ENCODE measurements at regions not wholly inside any gene's neighbourhood (a gene's known extent, or its start where the extent isn't known, plus 50 kb on each side); places are given as distances from the start of the nearest gene placed in this dataset.

DNA sequence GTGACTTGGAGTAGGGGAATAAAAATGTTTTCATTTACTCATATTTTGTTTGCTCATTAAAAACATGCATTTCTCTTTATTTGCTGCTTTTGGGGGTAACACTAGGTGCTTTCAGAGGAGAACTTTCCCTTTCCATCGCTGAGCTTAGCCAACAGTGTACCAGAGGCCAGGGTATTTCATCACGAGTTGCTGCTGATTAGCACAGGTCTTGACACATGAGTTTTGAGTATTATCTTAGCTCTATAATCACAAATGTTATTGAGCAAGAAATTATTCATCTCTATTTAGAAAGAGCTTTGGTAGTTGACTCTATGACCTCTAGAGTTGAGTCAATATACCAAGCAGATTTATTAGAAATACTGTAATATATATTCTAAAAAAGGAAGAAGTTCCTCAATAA lies 375.9 kb downstream of the NXPH1 start:
- H3K4me3 ChIP-seq (ENCODE audit: low read depth, low read length) = no peak overlapping the region
- TF ChIP-seq, protein P1, sequence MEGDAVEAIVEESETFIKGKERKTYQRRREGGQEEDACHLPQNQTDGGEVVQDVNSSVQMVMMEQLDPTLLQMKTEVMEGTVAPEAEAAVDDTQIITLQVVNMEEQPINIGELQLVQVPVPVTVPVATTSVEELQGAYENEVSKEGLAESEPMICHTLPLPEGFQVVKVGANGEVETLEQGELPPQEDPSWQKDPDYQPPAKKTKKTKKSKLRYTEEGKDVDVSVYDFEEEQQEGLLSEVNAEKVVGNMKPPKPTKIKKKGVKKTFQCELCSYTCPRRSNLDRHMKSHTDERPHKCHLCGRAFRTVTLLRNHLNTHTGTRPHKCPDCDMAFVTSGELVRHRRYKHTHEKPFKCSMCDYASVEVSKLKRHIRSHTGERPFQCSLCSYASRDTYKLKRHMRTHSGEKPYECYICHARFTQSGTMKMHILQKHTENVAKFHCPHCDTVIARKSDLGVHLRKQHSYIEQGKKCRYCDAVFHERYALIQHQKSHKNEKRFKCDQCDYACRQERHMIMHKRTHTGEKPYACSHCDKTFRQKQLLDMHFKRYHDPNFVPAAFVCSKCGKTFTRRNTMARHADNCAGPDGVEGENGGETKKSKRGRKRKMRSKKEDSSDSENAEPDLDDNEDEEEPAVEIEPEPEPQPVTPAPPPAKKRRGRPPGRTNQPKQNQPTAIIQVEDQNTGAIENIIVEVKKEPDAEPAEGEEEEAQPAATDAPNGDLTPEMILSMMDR (conservative IDR thresholded peaks at IDR 0.05; ENCODE audit: low read depth, low read length) = no peak
- no peak for DNase-seq (ENCODE audit: low read depth)

DNA sequence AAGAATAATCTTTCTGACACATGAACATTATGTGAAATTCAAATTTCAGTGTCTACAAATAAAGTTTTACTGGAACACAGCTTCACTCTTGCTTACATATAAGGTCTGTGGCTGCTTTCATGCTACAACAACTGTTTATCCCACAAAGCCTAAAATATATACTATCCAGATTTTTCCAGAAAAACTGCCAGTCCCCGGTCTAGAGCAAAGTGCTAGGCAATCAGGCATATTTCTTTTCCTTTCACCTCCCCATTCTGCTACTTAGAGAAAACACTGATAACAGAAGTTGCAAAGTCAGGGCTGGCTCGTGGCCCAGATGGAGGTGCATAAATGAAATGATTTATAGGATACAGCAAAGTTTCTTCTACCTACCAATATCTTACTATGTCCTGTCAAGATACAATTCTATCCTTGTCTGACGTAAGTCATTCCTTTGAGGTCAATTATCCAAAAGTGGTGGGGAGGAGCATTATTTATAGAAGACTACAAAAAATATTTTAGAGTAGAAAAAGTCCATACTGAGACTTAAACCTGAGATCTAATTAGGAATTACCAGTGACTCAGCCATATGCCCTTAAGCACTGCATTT lies 384.1 kb downstream of the NXPH1 start:
- TF ChIP-seq, protein P1 (conservative IDR thresholded peaks at IDR 0.05; ENCODE audit: low read depth, low read length) = no peak
- no peak for DNase-seq (ENCODE audit: low read depth)
- H3K4me3 ChIP-seq (ENCODE audit: low read depth, low read length) = no peak overlapping the region

DNA sequence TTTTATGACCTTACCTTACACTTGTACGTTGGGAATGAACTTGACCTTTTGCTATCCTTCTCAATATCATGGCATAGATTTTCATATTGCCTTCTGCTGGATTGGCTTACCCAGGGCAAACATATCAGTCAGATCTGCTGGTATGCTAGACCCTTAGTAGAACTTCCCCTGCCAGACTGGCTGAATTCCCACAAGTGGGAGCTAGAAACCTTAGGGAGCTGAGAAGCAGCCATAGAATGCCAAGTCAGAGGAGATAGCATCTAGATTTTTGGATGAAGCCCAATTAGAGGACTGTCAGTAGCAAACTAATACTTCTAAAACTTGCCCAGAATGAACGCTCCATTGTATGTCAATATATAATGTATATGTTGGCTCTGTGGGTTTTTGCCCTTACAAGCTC lies 385.0 kb downstream of the NXPH1 start:
- DNase-seq (ENCODE audit: low read depth) = no peak
- TF ChIP-seq, protein P1 (conservative IDR thresholded peaks at IDR 0.05; ENCODE audit: low read depth, low read length) = no peak
- H3K4me3 ChIP-seq (ENCODE audit: low read depth, low read length) = no peak overlapping the region

DNA sequence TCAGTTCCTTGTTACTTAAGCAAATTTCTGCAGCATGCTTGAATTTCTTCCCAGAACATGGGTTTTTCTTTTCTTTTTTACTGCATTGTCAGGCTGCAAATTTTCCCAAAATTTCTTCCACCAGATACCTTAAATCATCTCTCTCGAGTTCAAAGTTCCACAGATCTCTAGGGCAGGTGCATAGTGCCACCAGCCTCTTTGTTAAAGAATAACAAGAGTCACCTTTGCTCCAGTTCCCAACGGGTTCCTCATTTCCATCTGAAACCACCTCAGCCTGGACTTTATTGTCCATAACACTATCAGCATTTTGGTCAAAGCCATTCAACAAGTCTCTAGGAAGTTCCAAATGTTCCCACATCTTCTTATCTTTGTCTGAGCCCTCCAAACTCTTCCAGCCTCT lies 389.2 kb downstream of the NXPH1 start:
- no peak for DNase-seq (ENCODE audit: low read depth)
- TF ChIP-seq, protein P1 (conservative IDR thresholded peaks at IDR 0.05; ENCODE audit: low read depth, low read length) = no peak
- H3K4me3 ChIP-seq (ENCODE audit: low read depth, low read length) = no peak overlapping the region

DNA sequence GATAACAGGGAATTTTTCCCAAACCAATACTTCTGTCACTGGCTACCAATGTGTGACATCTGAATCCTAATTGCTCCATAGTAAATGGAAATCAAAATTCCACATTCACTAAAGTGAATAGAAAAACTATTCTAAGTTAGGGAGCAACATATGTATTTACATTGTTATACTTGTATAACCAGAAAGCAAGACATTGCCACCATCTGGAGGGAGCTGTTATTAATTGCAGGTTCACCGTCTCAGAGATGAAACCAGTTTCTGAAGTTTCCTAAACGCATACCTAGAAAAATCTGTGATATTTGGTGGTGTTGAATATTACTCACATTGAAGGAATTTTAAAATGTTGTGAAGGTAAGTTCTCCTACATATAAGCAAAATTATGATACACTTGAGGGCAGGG lies 390.1 kb downstream of the NXPH1 start:
- TF ChIP-seq, protein P1 (conservative IDR thresholded peaks at IDR 0.05; ENCODE audit: low read depth, low read length) = no peak
- no peak for DNase-seq (ENCODE audit: low read depth)
- H3K4me3 ChIP-seq (ENCODE audit: low read depth, low read length) = no peak overlapping the region

DNA sequence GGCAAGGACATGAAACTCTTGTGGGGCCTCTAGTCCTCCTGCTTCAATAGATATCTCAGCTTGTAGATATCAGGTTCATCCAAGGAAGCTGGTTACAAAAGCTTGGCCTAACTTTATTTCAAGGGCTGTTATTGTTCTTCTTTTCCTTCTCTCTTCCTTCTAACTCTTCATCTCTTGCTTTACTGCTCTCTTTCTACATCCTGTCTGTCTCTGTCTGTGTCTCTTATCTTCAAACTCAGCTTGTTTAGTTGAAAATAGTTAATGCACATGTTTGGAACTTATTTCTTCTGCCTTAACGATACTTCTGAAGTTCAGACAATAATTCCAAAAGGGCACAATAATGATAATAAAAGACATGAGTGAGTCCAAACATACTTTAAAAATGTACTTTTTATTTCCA lies 393.9 kb downstream of the NXPH1 start:
- no peak for DNase-seq (ENCODE audit: low read depth)
- no peak overlapping the region for H3K4me3 ChIP-seq (ENCODE audit: low read depth, low read length)
- TF ChIP-seq, protein P1 (conservative IDR thresholded peaks at IDR 0.05; ENCODE audit: low read depth, low read length) = no peak

DNA sequence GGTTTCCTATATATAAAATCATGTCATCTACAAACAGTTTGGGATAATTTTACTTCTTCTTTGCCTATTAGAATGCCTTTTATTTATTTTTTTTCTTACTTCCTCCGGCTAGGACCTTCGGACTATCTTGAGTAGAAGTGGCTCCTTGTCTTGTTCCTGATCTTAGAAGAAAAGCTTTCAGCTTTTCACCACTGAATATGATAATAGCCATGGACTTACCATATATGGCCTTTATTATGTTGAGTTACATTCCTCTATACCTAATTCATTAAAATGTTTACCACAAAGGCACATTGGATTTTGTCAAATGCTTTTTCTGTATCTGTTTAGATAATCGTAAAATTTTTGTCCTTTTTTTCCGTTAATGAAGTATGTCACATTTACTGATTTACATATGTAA lies 395.7 kb downstream of the NXPH1 start:
- H3K4me3 ChIP-seq (ENCODE audit: low read depth, low read length) = no peak overlapping the region
- TF ChIP-seq, protein P1 (conservative IDR thresholded peaks at IDR 0.05; ENCODE audit: low read depth, low read length) = no peak
- DNase-seq (ENCODE audit: low read depth) = no peak

Data from choroid plexus epithelial cell (primary cell).